BJ (cell line): ENCODE measurements at regions not wholly inside any gene's neighbourhood (a gene's known extent, or its start where the extent isn't known, plus 50 kb on each side); places are given as distances from the start of the nearest gene placed in this dataset.

Experiments used
- CTCF ChIA-PET: fragments of 350-600 bp; formaldehyde crosslinking; extraction: SDS; loops from one replicate; lab custom pipeline; 2021; ENCODE audit warnings: antibody characterized with exemption, inconsistent platforms; lab: Yijun Ruan, JAX
- POLR2A ChIA-PET: fragments of 300-600 bp; sonication (Branson Sonifier 250); formaldehyde crosslinking; extraction: SDS; loops from one replicate; lab custom pipeline; 2021; ENCODE audit warnings: antibody characterized with exemption; lab: Charles Lee
- DNase-seq: peaks from one replicate; pipeline ENCODE4 v3.0.0-alpha.2; 2011; ENCODE audit warnings: low read depth
- H3K27me3 ChIP-seq: 2 replicates; pipeline ENCODE4 v1.6.0; 2011; ENCODE audit warnings: low read length; ENCODE audit not compliant: control insufficient read depth, insufficient read depth
- H3K36me3 ChIP-seq: 2 replicates; pipeline ENCODE4 v1.5.1; 2011; ENCODE audit warnings: low read length; ENCODE audit not compliant: control insufficient read depth, insufficient read depth
- H3K4me3 ChIP-seq: 2 replicates; pipeline ENCODE4 v1.5.1; 2011; ENCODE audit warnings: low read depth, mild to moderate bottlenecking, control low read depth, low read length
- TF ChIP-seq, protein P1 (sequence below): IDR thresholded peaks from 2 replicates; pipeline ENCODE4 v1.5.1; 2011; ENCODE audit warnings: low read depth, mild to moderate bottlenecking, control low read depth, inconsistent platforms, low read length, moderate library complexity; ENCODE audit not compliant: insufficient read depth

DNA sequence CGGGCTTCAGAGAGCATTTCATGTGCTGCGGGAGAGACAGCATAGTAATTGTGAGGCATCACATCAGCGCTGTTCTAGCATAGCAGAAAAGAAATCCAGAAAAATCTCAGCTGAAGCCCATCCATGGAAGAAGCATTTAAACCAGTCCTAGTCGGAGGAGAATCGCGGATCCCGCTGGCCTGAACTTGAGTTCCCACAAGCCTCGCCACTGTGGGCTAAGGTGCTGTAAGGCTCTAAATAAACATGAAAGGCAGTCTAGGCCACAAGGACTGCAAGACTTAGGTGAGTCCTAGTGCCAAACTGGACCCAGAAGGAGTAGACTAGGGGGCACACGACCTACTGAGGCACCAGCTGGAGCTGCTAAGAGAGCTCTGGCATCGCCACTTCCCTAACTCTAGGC, 1225.3 kb upstream of the CHAC2 start:
- DNase-seq = no peak
- TF ChIP-seq, protein P1, sequence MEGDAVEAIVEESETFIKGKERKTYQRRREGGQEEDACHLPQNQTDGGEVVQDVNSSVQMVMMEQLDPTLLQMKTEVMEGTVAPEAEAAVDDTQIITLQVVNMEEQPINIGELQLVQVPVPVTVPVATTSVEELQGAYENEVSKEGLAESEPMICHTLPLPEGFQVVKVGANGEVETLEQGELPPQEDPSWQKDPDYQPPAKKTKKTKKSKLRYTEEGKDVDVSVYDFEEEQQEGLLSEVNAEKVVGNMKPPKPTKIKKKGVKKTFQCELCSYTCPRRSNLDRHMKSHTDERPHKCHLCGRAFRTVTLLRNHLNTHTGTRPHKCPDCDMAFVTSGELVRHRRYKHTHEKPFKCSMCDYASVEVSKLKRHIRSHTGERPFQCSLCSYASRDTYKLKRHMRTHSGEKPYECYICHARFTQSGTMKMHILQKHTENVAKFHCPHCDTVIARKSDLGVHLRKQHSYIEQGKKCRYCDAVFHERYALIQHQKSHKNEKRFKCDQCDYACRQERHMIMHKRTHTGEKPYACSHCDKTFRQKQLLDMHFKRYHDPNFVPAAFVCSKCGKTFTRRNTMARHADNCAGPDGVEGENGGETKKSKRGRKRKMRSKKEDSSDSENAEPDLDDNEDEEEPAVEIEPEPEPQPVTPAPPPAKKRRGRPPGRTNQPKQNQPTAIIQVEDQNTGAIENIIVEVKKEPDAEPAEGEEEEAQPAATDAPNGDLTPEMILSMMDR = no peak
- ChIA-PET POLR2A (no interaction called here), CTCF (interaction anchor here (0.8 kb wide), 1 partner anchor 51 kb away, joined by 3 read pairs; no protein-coding TSS in a partner anchor)
- no peak overlapping the region for H3K4me3 ChIP-seq
- H3K36me3 ChIP-seq = no peaks in the 10 kb centered on the region
- H3K27me3 ChIP-seq = no peaks in the 10 kb centered on the region

- ChIA-PET POLR2A (no interaction called here), CTCF (no interaction called here)
- no peaks in the 10 kb centered on the region for H3K27me3 ChIP-seq
- no peak overlapping the region for H3K4me3 ChIP-seq
- TF ChIP-seq, protein P1 = no peak
- no peaks in the 10 kb centered on the region for H3K36me3 ChIP-seq
- DNase-seq = no peak
Observed at GRCh38 chr2:52539026-52539970, 1228.3 kb upstream of the CHAC2 start.

DNA sequence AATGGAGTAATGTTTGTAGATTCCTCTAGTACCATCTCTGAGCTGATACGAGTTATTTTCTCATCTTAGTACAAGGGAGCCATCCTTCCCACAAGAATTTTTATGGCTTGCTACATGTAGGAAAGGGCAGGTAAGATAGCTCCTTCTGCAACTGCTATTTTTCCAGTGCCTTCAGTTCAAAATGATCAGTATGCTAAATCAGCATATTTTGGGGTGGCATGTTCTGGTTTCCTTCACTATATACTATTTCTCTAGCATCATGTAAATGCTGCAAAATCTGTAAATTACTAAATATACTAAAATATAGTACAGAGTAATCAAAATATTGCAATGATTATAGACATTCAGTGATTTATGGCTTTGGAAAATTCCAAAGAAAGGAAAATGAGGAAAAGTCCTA, 1230.0 kb upstream of the CHAC2 start:
- CTCF ChIA-PET = no interaction called here
- no peak overlapping the region for H3K4me3 ChIP-seq
- POLR2A ChIA-PET = no interaction called here
- TF ChIP-seq, protein P1 = no peak
- H3K36me3 ChIP-seq = no peaks in the 10 kb centered on the region
- no peak for DNase-seq
- H3K27me3 ChIP-seq = no peaks in the 10 kb centered on the region

DNA sequence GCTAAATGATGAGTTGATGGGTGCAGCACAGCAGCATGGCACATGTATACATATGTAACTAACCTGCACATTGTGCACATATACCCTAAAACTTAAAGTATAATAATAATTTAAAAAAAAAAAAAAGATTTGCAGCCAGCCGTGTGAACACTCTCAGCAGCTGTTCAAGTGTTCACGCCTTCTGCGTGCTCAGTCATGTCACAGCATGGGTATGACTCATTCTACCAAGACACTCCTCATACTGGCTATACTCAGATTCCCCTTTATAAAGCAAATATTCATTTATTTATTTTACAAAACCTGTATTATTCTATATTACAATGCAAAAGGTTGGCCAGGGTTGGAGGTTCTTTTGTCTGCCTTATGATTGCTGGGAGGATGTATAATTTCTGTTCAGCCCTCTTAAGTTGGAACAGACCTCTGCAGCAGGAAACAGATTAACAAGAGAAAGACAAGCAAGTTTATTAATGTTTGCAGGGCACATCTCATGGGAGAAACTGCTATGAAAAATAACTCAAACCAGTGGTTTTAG, 1230.6 kb upstream of the CHAC2 start:
- Histone ChIP-seq H3K4me3 (no peak overlapping the region), H3K36me3 (no peaks in the 10 kb centered on the region), H3K27me3 (no peaks in the 10 kb centered on the region)
- TF ChIP-seq, protein P1 = no peak
- POLR2A ChIA-PET = no interaction called here
- DNase-seq = no peak
- CTCF ChIA-PET = no interaction called here

DNA sequence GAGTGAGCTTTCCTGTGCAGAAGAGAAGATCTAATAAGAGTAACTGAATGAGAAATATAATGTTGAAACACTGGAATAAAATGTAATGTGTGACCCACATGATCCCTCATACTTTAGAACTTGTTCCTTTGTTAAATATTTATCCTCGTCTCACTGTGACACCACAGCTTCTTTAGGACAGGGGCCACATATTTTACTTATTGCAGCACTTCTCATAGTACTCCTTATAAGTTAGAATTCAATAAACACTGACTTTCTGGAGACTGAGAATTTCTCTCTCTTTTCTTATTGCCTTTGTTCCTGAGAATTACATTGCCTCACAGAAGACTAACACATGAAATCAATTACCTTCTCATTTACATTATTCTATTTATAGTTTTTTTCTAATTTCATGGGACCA, 1234.6 kb upstream of the CHAC2 start:
- DNase-seq = no peak
- Histone ChIP-seq H3K27me3 (no peaks in the 10 kb centered on the region), H3K36me3 (no peaks in the 10 kb centered on the region), H3K4me3 (no peak overlapping the region)
- TF ChIP-seq, protein P1 = no peak
- POLR2A ChIA-PET = no interaction called here
- CTCF ChIA-PET = no interaction called here
